C4-2B (cell line): ENCODE measurements at regions not wholly inside any gene's neighbourhood (a gene's known extent, or its start where the extent isn't known, plus 50 kb on each side); places are given as distances from the start of the nearest gene placed in this dataset.

Source experiments
- H3K27ac ChIP-seq: fragments of 450-650 bp; 2 replicates; pipeline ENCODE4 v1.5.1; 2017
- CTCF ChIP-seq: fragments of 450-650 bp; conservative IDR thresholded peaks from 2 replicates; pipeline ENCODE4 v1.5.1; 2017; ENCODE audit warnings: mild to moderate bottlenecking
- ZFX ChIP-seq: fragments of 450-650 bp; IDR thresholded peaks from 2 replicates; pipeline ENCODE4 v1.6.1; 2017

- H3K27ac ChIP-seq, result peak overlapping the region; percentile 30; the same call in 1 of the 2 replicates
- TF ChIP-seq CTCF, result no peak
- no peak for TF ChIP-seq ZFX
These were observed 84.9 kb downstream of the GPAM start for GRCh38 chr10:112098682-112099081.
